HFFc6 (cell line): ENCODE measurements at regions not wholly inside any gene's neighbourhood (a gene's known extent, or its start where the extent isn't known, plus 50 kb on each side); places are given as distances from the start of the nearest gene placed in this dataset.
A peak's percentile ranks its signal among the peaks of the same experiment; 100 is the strongest.

Experiments used
- DNase-seq: peaks from one replicate; pipeline ENCODE4 v3.0.0-alpha.2; 2018
- H3K27ac Mint-ChIP-seq: 2 replicates; pipeline ENCODE4 v1.8.0; 2020; ENCODE audit warnings: mild to moderate bottlenecking, mixed read lengths
- H3K27me3 Mint-ChIP-seq: 2 replicates; pipeline ENCODE4 v1.8.0; 2021; ENCODE audit warnings: mild to moderate bottlenecking, moderate library complexity, mixed read lengths; ENCODE audit not compliant: insufficient read depth
- H3K36me3 Mint-ChIP-seq: 2 replicates; pipeline ENCODE4 v1.8.0; 2021; ENCODE audit warnings: low read depth, mixed read lengths
- H3K4me1 Mint-ChIP-seq: 2 replicates; pipeline ENCODE4 v1.8.0; 2020; ENCODE audit warnings: low read depth, mixed read lengths
- H3K4me3 Mint-ChIP-seq: 2 replicates; pipeline ENCODE4 v1.8.0; 2020; ENCODE audit warnings: mild to moderate bottlenecking, moderate library complexity, mixed read lengths
- H3K9me3 Mint-ChIP-seq: 2 replicates; pipeline ENCODE4 v1.8.0; 2020; ENCODE audit warnings: mild to moderate bottlenecking, mixed read lengths
- TF ChIP-seq, protein P1 (sequence below): fragments of 200-600 bp; sonication (generic); IDR thresholded peaks from 2 replicates; pipeline ENCODE4 v1.5.0; 2021; ENCODE audit warnings: antibody characterized with exemption, mild to moderate bottlenecking

DNA sequence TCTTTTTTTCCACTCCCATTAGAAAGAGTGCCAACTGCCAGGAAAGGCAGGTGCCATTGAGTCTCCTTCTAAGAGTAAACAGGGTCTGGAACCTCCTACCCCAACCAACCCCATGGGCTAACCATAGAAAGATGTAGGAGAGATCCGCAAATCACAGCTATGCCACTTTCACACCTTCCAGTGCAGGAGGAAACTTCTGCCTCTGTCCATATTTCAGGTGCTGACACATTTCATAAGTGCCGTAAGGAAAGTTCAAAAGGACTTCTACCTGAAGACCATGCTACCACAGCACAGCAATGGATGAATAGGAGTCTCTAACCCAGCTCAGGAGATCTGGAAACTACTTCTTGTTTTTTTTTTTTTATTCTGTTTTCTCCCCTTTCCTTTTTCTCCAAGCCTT lies 145.8 kb downstream of the FBXO8 start:
- no peak for DNase-seq
- H3K4me3 Mint-ChIP-seq: no peak overlapping the region
- no peaks in the 10 kb centered on the region for H3K9me3 Mint-ChIP-seq
- no peaks in the 10 kb centered on the region for H3K36me3 Mint-ChIP-seq
- TF ChIP-seq, protein P1, sequence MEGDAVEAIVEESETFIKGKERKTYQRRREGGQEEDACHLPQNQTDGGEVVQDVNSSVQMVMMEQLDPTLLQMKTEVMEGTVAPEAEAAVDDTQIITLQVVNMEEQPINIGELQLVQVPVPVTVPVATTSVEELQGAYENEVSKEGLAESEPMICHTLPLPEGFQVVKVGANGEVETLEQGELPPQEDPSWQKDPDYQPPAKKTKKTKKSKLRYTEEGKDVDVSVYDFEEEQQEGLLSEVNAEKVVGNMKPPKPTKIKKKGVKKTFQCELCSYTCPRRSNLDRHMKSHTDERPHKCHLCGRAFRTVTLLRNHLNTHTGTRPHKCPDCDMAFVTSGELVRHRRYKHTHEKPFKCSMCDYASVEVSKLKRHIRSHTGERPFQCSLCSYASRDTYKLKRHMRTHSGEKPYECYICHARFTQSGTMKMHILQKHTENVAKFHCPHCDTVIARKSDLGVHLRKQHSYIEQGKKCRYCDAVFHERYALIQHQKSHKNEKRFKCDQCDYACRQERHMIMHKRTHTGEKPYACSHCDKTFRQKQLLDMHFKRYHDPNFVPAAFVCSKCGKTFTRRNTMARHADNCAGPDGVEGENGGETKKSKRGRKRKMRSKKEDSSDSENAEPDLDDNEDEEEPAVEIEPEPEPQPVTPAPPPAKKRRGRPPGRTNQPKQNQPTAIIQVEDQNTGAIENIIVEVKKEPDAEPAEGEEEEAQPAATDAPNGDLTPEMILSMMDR: no peak
- H3K27ac Mint-ChIP-seq: no peak overlapping the region
- peaks cover 18% of the 10 kb centered on the region for H3K4me1 Mint-ChIP-seq
- peaks cover 2% of the 10 kb centered on the region; the same call in 1 of the 2 replicates for H3K27me3 Mint-ChIP-seq

GRCh38 chr4:174135936-174136406 lies 147.5 kb downstream of the FBXO8 start:
- Mint-ChIP-seq H3K36me3 (no peaks in the 10 kb centered on the region), H3K27me3 (peaks cover 2% of the 10 kb centered on the region; the same call in 1 of the 2 replicates), H3K27ac (no peak overlapping the region), H3K4me3 (peak overlapping the region; percentile 56), H3K9me3 (no peaks in the 10 kb centered on the region), H3K4me1 (peaks cover 18% of the 10 kb centered on the region)
- TF ChIP-seq, protein P1: no peak
- DNase-seq: no peak

DNA sequence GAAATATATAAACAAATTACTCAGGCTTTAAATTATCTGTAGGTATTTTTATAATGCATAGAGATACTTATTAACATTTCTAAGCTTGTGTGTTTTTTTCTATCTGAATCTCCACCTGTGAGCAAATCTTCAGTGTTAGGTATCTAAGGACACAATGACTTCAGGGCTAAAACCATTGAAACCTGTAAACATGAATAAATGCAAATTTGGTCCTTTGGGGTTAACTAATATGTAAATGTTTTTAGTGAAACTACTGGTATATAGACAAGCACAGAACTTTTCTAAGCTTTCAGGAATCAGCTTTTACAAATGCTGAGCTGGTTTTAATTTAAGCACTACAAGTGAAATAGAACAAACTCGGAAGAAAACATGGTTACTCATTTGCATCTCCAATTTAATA lies 147.9 kb downstream of the FBXO8 start:
- DNase-seq: no peak
- TF ChIP-seq, protein P1: no peak
- H3K36me3 Mint-ChIP-seq: no peaks in the 10 kb centered on the region
- H3K4me3 Mint-ChIP-seq: peak overlapping the region; percentile 56
- H3K4me1 Mint-ChIP-seq: peaks cover 18% of the 10 kb centered on the region
- H3K9me3 Mint-ChIP-seq: no peaks in the 10 kb centered on the region
- peaks cover 2% of the 10 kb centered on the region; the same call in 1 of the 2 replicates for H3K27me3 Mint-ChIP-seq
- no peak overlapping the region for H3K27ac Mint-ChIP-seq

- H3K27me3 Mint-ChIP-seq: peaks cover 4% of the 10 kb centered on the region; the same call in 1 of the 2 replicates
- H3K36me3 Mint-ChIP-seq: no peaks in the 10 kb centered on the region
- TF ChIP-seq, protein P1: no peak
- H3K4me1 Mint-ChIP-seq: peaks cover 18% of the 10 kb centered on the region
- no peak for DNase-seq
- H3K4me3 Mint-ChIP-seq: peak overlapping the region; percentile 73
- no peak overlapping the region for H3K27ac Mint-ChIP-seq
- H3K9me3 Mint-ChIP-seq: no peaks in the 10 kb centered on the region
Observed at GRCh38 chr4:174134361-174134760, 149.1 kb downstream of the FBXO8 start.

- no peaks in the 10 kb centered on the region for H3K36me3 Mint-ChIP-seq
- no peak for DNase-seq
- H3K27ac Mint-ChIP-seq: no peak overlapping the region
- H3K9me3 Mint-ChIP-seq: no peaks in the 10 kb centered on the region
- peaks cover 18% of the 10 kb centered on the region for H3K4me1 Mint-ChIP-seq
- H3K4me3 Mint-ChIP-seq: no peak overlapping the region
- peaks cover 4% of the 10 kb centered on the region; the same call in 1 of the 2 replicates for H3K27me3 Mint-ChIP-seq
- TF ChIP-seq, protein P1: no peak
Observed at GRCh38 chr4:174133551-174133950, 149.9 kb downstream of the FBXO8 start.

GRCh38 chr4:174131901-174132300 lies 151.6 kb downstream of the FBXO8 start:
- peaks cover 18% of the 10 kb centered on the region for H3K4me1 Mint-ChIP-seq
- no peak overlapping the region for H3K4me3 Mint-ChIP-seq
- no peak for DNase-seq
- H3K27ac Mint-ChIP-seq: no peak overlapping the region
- H3K9me3 Mint-ChIP-seq: no peaks in the 10 kb centered on the region
- TF ChIP-seq, protein P1: no peak
- H3K27me3 Mint-ChIP-seq: peaks cover 4% of the 10 kb centered on the region; the same call in 1 of the 2 replicates
- H3K36me3 Mint-ChIP-seq: no peaks in the 10 kb centered on the region
